GM12878 (cell line): ENCODE measurements at regions not wholly inside any gene's neighbourhood (a gene's known extent, or its start where the extent isn't known, plus 50 kb on each side); places are given as distances from the start of the nearest gene placed in this dataset.

Experiments used
- ATAC-seq: fragments of 200-7000 bp; cut with Tn5 transposase; 3 replicates; pipeline ENCODE4 v1.9.1; 2020; ENCODE audit warnings: mild to moderate bottlenecking, moderate library complexity
- BruUV-seq: library from RNA; stranded (reverse); fragments of 400-500 nt; replicated peaks from 2 replicates; lab custom pipeline; 2021; lab: Mats Ljungman, UMichigan
- CTCF ChIA-PET: fragments of 300-600 bp; sonication (Branson Sonifier 250); formaldehyde crosslinking; extraction: SDS; loops from one replicate; lab custom pipeline; 2021; ENCODE audit warnings: inconsistent platforms; lab: Yijun Ruan, JAX
- POLR2A ChIA-PET: fragments of 350-600 bp; formaldehyde crosslinking; extraction: SDS; loops from one replicate; lab custom pipeline; 2021; ENCODE audit warnings: inconsistent platforms; lab: Charles Lee
- RAD21 ChIA-PET: fragments of 300-600 bp; sonication (Branson Sonifier 250); formaldehyde crosslinking; loops from one replicate; lab custom pipeline; 2023; ENCODE audit warnings: antibody characterized with exemption; ENCODE audit not compliant: unreplicated experiment; lab: Charles Lee
- SMC1A ChIA-PET: fragments of 300-600 bp; sonication (Branson Sonifier 250); formaldehyde crosslinking; loops from one replicate; lab custom pipeline; 2023; ENCODE audit not compliant: unreplicated experiment, uncharacterized antibody; lab: Charles Lee
- DNase-seq: peaks from one replicate; pipeline ENCODE4 v3.0.0-alpha.2; 2011; ENCODE audit warnings: low read depth, low spot score
- FAIRE-seq: peaks from 3 replicates; lab custom pipeline; 2011; peaks lifted over from hg19 to GRCh38; lab: Jason Lieb, UNC
- H2AFZ ChIP-seq: 2 replicates; pipeline ENCODE4 v1.6.0; 2011; ENCODE audit warnings: low read depth, low read length, control low read depth; ENCODE audit not compliant: control insufficient read depth
- H3K27ac ChIP-seq: 2 replicates; pipeline ENCODE4 v1.5.1; 2011; ENCODE audit warnings: control low read depth; ENCODE audit not compliant: control insufficient read depth, insufficient read depth
- H3K27me3 ChIP-seq, 2 experiments: replicated peaks in 1 of 2; 2 replicates each; pipeline versions ENCODE4 v1.6.0 to v1.6.1; 2011; ENCODE audit warnings: low read length in 1 of 2; ENCODE audit not compliant: control insufficient read depth in 2 of 2, insufficient read depth in 2 of 2
- H3K36me3 ChIP-seq, 2 experiments: 2 replicates each; pipeline ENCODE4 v1.5.1; 2011; ENCODE audit warnings: low read length in 1 of 2; ENCODE audit not compliant: control insufficient read depth in 2 of 2, insufficient read depth in 2 of 2
- H3K4me1 ChIP-seq: 2 replicates; pipeline ENCODE4 v1.6.1; 2011; ENCODE audit warnings: mild to moderate bottlenecking, low read length, moderate library complexity, mixed read lengths; ENCODE audit not compliant: control insufficient read depth, insufficient read depth
- H3K4me2 ChIP-seq: 2 replicates; pipeline ENCODE4 v1.6.0; 2011; ENCODE audit warnings: control low read depth; ENCODE audit not compliant: control insufficient read depth, insufficient read depth
- H3K4me3 ChIP-seq: fragments of 200-600 bp; sonication (generic); 2 replicates; pipeline ENCODE4 v1.5.1; 2016
- H3K79me2 ChIP-seq: 2 replicates; pipeline ENCODE4 v1.6.0; 2011; ENCODE audit warnings: low read length; ENCODE audit not compliant: control insufficient read depth, insufficient read depth
- H3K9ac ChIP-seq: 2 replicates; pipeline ENCODE4 v1.8.0; 2011; ENCODE audit warnings: low read length, control low read depth, mixed read lengths; ENCODE audit not compliant: control insufficient read depth, insufficient read depth
- H3K9me3 ChIP-seq: replicated peaks from 3 replicates; pipeline ENCODE4 v1.5.1; 2011; ENCODE audit warnings: mild to moderate bottlenecking, low read length; ENCODE audit not compliant: control insufficient read depth, insufficient read depth
- H4K20me1 ChIP-seq: 2 replicates; pipeline ENCODE4 v1.6.0; 2011; ENCODE audit not compliant: control insufficient read depth, insufficient read depth
- EP300 ChIP-seq, 2 experiments: fragments of 150-350 bp in 1 of 2; IDR thresholded peaks; 2 replicates each; pipeline ENCODE4 v1.6.1; 2011 to 2012; ENCODE audit warnings: low read depth in 2 of 2, low read length in 2 of 2, borderline replicate concordance in 1 of 2, improper control_type of control experiment in 1 of 2, inconsistent platforms in 1 of 2; ENCODE audit not compliant: control insufficient read depth in 1 of 2
- HDGF ChIP-seq: fragments of 450-650 bp; IDR thresholded peaks from 2 replicates; pipeline ENCODE4 v1.6.1; 2016; ENCODE audit warnings: antibody characterized with exemption
- MTA3 ChIP-seq: IDR thresholded peaks from 2 replicates; pipeline ENCODE4 v1.6.1; 2012; ENCODE audit warnings: low read length, inconsistent platforms, borderline replicate concordance
- NR2C1 ChIP-seq: fragments of 450-650 bp; IDR thresholded peaks from 2 replicates; pipeline ENCODE4 v1.6.1; 2017; ENCODE audit warnings: antibody characterized with exemption, mild to moderate bottlenecking, moderate library complexity
- NR2C2 ChIP-seq: IDR thresholded peaks from 2 replicates; pipeline ENCODE4 v1.6.1; 2011; ENCODE audit warnings: borderline replicate concordance, low read depth; ENCODE audit not compliant: control insufficient read depth, insufficient read length
- RB1 ChIP-seq: fragments of 450-650 bp; formaldehyde crosslinking; IDR thresholded peaks from 2 replicates; pipeline ENCODE4 v1.6.1; 2017; ENCODE audit warnings: mild to moderate bottlenecking, borderline replicate concordance
- TARDBP ChIP-seq: IDR thresholded peaks from 2 replicates; pipeline ENCODE4 v1.6.1; 2016; ENCODE audit warnings: borderline replicate concordance
- TCF12 ChIP-seq: IDR thresholded peaks from 2 replicates; pipeline ENCODE4 v1.6.1; 2011; ENCODE audit warnings: low read depth, mild to moderate bottlenecking, low read length
- WGBS: methylation state at CpG from one replicate; pipeline ENCODE4 v1.1.6; 2016; ENCODE audit warnings: low lambda C conversion rate; ENCODE audit not compliant: insufficient replicate concordance, insufficient coverage; ENCODE audit errors: missing lambda C conversion rate; 5-methylcytosine and 5-hydroxymethylcytosine counted together
- in situ Hi-C: fragments of 300-500 bp; cut with MboI; formaldehyde crosslinking; loops from 9 replicates; pipeline ENCODE4 v1.14.3; 2018; ENCODE audit warnings: mixed read lengths
- intact Hi-C: fragments of 100-400 bp; cut with micrococcal nuclease; formaldehyde crosslinking; loops from one replicate; pipeline ENCODE4 v1.14.2; 2022; ENCODE audit not compliant: unreplicated experiment
- TF ChIP-seq, protein P1 (sequence below): fragments of 450-650 bp; formaldehyde crosslinking; IDR thresholded peaks from 2 replicates; pipeline ENCODE4 v1.4.0; 2022; ENCODE audit warnings: mild to moderate bottlenecking, moderate library complexity
- TF ChIP-seq, protein P2 (sequence below): IDR thresholded peaks from 2 replicates; pipeline ENCODE4 v1.6.1; 2012; ENCODE audit warnings: low read length, inconsistent platforms
- TF ChIP-seq, protein P3 (sequence below): fragments of 450-650 bp; IDR thresholded peaks from 2 replicates; pipeline ENCODE4 v1.6.1; 2018; ENCODE audit warnings: mild to moderate bottlenecking, low read depth, moderate library complexity; ENCODE audit not compliant: partially characterized antibody
- TF ChIP-seq, protein P4 (sequence below): IDR thresholded peaks from 2 replicates; pipeline ENCODE4 v1.6.1; 2011; ENCODE audit warnings: mild to moderate bottlenecking, low read depth, low read length, moderate library complexity; ENCODE audit not compliant: insufficient replicate concordance
- TF ChIP-seq, protein P5 (sequence below): fragments of 150-350 bp; IDR thresholded peaks from 2 replicates; pipeline ENCODE4 v1.6.1; 2014; ENCODE audit warnings: mild to moderate bottlenecking, low read depth, low read length

DNA sequence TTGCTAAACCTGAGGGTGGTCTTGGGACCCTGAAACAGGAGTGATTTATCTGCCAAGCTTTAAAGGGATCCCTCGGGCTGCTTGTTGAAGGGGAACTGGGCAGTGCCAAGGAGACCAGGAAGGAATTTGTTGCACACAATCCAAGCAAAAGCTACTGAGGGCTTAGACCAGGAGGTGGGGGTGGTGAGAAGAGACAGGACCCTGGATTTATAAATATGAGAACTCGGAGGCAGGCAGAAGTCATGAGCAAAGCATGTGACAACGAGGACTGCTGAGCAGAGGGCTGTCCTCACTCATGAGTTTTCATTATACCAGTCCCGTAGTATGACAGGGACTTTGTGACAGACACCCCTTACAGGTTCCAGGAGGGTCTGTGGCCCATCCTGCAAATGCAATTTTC lies 237.3 kb downstream of the DRD1 start (continued):
- TF ChIP-seq NR2C2 (no peak), EP300 (IDR thresholded peaks at IDR 0.05; ENCODE audit: borderline replicate concordance in 1 of 2, control insufficient read depth in 1 of 2, low read depth in 2 of 2, low read length in 2 of 2) (no peak), RB1 (no peak)
- TF ChIP-seq, protein P1, sequence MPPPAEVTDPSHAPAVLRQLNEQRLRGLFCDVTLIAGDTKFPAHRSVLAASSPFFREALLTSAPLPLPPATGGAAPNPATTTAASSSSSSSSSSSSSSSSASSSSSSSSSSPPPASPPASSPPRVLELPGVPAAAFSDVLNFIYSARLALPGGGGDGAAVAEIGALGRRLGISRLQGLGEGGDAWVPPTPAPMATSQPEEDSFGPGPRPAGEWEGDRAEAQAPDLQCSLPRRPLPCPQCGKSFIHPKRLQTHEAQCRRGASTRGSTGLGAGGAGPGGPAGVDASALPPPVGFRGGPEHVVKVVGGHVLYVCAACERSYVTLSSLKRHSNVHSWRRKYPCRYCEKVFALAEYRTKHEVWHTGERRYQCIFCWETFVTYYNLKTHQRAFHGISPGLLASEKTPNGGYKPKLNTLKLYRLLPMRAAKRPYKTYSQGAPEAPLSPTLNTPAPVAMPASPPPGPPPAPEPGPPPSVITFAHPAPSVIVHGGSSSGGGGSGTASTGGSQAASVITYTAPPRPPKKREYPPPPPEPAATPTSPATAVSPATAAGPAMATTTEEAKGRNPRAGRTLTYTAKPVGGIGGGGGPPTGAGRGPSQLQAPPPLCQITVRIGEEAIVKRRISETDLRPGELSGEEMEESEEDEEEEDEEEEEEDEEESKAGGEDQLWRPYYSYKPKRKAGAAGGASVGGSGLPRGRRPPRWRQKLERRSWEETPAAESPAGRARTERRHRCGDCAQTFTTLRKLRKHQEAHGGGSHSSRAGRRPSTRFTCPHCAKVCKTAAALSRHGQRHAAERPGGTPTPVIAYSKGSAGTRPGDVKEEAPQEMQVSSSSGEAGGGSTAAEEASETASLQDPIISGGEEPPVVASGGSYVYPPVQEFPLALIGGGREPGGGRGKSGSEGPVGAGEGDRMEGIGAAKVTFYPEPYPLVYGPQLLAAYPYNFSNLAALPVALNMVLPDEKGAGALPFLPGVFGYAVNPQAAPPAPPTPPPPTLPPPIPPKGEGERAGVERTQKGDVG (CRISPR knock-in tag): no peak

DNA sequence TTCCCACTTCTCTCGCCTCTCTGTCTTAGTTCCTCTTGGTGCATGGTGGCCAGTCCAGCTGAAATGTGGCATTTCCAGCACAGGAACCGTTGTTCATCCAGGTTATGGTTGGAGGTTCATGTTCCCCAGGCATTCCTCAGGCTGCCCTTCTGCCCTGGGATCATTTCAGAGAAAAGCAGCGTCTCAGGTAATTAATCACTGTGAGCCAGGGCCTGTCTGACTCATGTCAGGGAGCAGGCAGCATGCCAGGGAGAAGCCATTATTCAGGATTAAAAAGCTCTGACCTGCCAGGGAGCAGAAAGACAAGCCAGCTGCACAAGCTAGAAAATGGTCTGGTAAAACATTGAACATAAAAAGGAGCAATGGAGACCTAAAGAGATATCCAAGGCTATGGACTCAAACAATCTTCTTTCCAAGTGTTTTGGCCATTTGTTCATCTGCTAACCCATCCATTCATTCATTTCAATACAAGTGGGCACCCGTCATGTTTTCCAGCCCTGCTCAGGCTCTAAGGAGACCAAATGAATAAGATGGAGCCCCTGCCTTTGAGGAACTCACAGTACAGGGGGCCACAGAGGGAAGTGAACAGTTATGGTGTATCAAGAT lies 241.4 kb downstream of the DRD1 start:
- H3K27ac ChIP-seq: no peak overlapping the region
- H3K36me3 ChIP-seq: no peaks in the 10 kb centered on the region
- no peaks in the 10 kb centered on the region for H3K79me2 ChIP-seq
- BruUV-seq: no TSS peak
- RAD21 ChIA-PET: no interaction called here
- TF ChIP-seq TARDBP (no peak), MTA3 (no peak), HDGF (no peak), TCF12 (no peak), NR2C1 (no peak)
- TF ChIP-seq, protein P2, sequence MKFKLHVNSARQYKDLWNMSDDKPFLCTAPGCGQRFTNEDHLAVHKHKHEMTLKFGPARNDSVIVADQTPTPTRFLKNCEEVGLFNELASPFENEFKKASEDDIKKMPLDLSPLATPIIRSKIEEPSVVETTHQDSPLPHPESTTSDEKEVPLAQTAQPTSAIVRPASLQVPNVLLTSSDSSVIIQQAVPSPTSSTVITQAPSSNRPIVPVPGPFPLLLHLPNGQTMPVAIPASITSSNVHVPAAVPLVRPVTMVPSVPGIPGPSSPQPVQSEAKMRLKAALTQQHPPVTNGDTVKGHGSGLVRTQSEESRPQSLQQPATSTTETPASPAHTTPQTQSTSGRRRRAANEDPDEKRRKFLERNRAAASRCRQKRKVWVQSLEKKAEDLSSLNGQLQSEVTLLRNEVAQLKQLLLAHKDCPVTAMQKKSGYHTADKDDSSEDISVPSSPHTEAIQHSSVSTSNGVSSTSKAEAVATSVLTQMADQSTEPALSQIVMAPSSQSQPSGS: no peak
- TF ChIP-seq, protein P3, sequence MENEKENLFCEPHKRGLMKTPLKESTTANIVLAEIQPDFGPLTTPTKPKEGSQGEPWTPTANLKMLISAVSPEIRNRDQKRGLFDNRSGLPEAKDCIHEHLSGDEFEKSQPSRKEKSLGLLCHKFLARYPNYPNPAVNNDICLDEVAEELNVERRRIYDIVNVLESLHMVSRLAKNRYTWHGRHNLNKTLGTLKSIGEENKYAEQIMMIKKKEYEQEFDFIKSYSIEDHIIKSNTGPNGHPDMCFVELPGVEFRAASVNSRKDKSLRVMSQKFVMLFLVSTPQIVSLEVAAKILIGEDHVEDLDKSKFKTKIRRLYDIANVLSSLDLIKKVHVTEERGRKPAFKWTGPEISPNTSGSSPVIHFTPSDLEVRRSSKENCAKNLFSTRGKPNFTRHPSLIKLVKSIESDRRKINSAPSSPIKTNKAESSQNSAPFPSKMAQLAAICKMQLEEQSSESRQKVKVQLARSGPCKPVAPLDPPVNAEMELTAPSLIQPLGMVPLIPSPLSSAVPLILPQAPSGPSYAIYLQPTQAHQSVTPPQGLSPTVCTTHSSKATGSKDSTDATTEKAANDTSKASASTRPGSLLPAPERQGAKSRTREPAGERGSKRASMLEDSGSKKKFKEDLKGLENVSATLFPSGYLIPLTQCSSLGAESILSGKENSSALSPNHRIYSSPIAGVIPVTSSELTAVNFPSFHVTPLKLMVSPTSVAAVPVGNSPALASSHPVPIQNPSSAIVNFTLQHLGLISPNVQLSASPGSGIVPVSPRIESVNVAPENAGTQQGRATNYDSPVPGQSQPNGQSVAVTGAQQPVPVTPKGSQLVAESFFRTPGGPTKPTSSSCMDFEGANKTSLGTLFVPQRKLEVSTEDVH: no peak
- TF ChIP-seq, protein P4, sequence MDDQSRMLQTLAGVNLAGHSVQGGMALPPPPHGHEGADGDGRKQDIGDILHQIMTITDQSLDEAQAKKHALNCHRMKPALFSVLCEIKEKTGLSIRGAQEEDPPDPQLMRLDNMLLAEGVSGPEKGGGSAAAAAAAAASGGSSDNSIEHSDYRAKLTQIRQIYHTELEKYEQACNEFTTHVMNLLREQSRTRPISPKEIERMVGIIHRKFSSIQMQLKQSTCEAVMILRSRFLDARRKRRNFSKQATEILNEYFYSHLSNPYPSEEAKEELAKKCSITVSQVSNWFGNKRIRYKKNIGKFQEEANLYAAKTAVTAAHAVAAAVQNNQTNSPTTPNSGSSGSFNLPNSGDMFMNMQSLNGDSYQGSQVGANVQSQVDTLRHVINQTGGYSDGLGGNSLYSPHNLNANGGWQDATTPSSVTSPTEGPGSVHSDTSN: no peak
- TF ChIP-seq, protein P5, sequence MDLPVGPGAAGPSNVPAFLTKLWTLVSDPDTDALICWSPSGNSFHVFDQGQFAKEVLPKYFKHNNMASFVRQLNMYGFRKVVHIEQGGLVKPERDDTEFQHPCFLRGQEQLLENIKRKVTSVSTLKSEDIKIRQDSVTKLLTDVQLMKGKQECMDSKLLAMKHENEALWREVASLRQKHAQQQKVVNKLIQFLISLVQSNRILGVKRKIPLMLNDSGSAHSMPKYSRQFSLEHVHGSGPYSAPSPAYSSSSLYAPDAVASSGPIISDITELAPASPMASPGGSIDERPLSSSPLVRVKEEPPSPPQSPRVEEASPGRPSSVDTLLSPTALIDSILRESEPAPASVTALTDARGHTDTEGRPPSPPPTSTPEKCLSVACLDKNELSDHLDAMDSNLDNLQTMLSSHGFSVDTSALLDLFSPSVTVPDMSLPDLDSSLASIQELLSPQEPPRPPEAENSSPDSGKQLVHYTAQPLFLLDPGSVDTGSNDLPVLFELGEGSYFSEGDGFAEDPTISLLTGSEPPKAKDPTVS: no peak
- TF ChIP-seq, all 136 proteins: peak for 0
- in situ Hi-C loops: no loop called here
- ChIA-PET POLR2A (no interaction called here), CTCF (no interaction called here), SMC1A (no interaction called here)
- WGBS: 0% methylated on average over 4 of the region's 4 CpGs
- ATAC-seq (no peak), FAIRE-seq (no peak), DNase-seq (no peak)
- no peak overlapping the region for H3K4me2 ChIP-seq
- no peak overlapping the region for H3K9ac ChIP-seq
- no peaks in the 10 kb centered on the region for H4K20me1 ChIP-seq
- intact Hi-C loops: no loop called here
- no peaks in the 10 kb centered on the region for H3K4me1 ChIP-seq
- H2AFZ ChIP-seq: no peak overlapping the region
- H3K27me3 ChIP-seq: no peaks in the 10 kb centered on the region
- H3K9me3 ChIP-seq: no peaks in the 10 kb centered on the region
- H3K4me3 ChIP-seq: no peak overlapping the region
